Esophagus (tissue), 2 donors: ENCODE measurements at regions not wholly inside any gene's neighbourhood (a gene's known extent, or its start where the extent isn't known, plus 50 kb on each side); places are given as distances from the start of the nearest gene placed in this dataset.

Source experiments
- H3K27ac ChIP-seq, 2 donors: one replicate each; pipeline ENCODE4 v1.5.1; 2013; ENCODE audit warnings: low read depth in 2 of 2, mild to moderate bottlenecking in 2 of 2, inconsistent platforms in 1 of 2, low read length in 1 of 2, moderate library complexity in 1 of 2
- H3K27me3 ChIP-seq, 2 donors: one replicate each; pipeline ENCODE4 v1.6.1; 2013; ENCODE audit warnings: low read length in 2 of 2, control low read depth in 1 of 2, mild to moderate bottlenecking in 1 of 2; ENCODE audit not compliant: insufficient read depth in 2 of 2, control insufficient read depth in 1 of 2
- H3K36me3 ChIP-seq, 2 donors: one replicate each; pipeline ENCODE4 v1.6.1; 2013; ENCODE audit warnings: low read length in 1 of 2; ENCODE audit not compliant: control insufficient read depth in 2 of 2, insufficient read depth in 2 of 2
- H3K4me1 ChIP-seq, 2 donors: one replicate each; pipeline ENCODE4 v1.6.1; 2013; ENCODE audit warnings: low read length in 1 of 2; ENCODE audit not compliant: control insufficient read depth in 2 of 2, insufficient read depth in 2 of 2
- H3K4me3 ChIP-seq, 2 donors: one replicate each; pipeline ENCODE4 v1.5.1; 2013; ENCODE audit warnings: low read length in 2 of 2, mild to moderate bottlenecking in 2 of 2, low read depth in 1 of 2, moderate library complexity in 1 of 2
- H3K9me3 ChIP-seq, 2 donors: one replicate each; pipeline ENCODE4 v1.6.1; 2013; ENCODE audit warnings: mild to moderate bottlenecking in 2 of 2, low read depth in 1 of 2, low read length in 1 of 2, moderate library complexity in 1 of 2; ENCODE audit not compliant: control insufficient read depth in 2 of 2, insufficient read depth in 1 of 2
- WGBS, 2 donors: extraction: QIAGEN DNeasy Blood & Tissue Kit; methylation state at CpG; one replicate each; pipeline ENCODE4 v1.1.7; 2013; 5-methylcytosine and 5-hydroxymethylcytosine counted together
- donor health status: healthy with polysubstance abuse.
- donor health status: Bipolar disorder and iron deficiency.

GRCh38 chr7:12772768-12773167 lies 85.3 kb downstream of the ARL4A start:
- Histone ChIP-seq H3K4me3 (no peak overlapping the region), H3K9me3 (no peaks in the 10 kb centered on the region), H3K27ac (no peak overlapping the region), H3K36me3 (no peaks in the 10 kb centered on the region), H3K27me3 (no peaks in the 10 kb centered on the region), H3K4me1 (peaks cover 0 to 2% of the 10 kb centered on the region in 2 donors)
- WGBS, 2 donors = 95 to 99% methylated on average over 4 of the region's 4 CpGs

- Histone ChIP-seq H3K4me1 (no peaks in the 10 kb centered on the region), H3K9me3 (no peaks in the 10 kb centered on the region), H3K27ac (no peak overlapping the region), H3K27me3 (no peaks in the 10 kb centered on the region), H3K4me3 (no peak overlapping the region), H3K36me3 (no peaks in the 10 kb centered on the region)
- WGBS, 2 donors = 88 to 92% methylated on average over 2 of the region's 2 CpGs
Observed at GRCh38 chr7:12777257-12777656, 89.8 kb downstream of the ARL4A start.

DNA sequence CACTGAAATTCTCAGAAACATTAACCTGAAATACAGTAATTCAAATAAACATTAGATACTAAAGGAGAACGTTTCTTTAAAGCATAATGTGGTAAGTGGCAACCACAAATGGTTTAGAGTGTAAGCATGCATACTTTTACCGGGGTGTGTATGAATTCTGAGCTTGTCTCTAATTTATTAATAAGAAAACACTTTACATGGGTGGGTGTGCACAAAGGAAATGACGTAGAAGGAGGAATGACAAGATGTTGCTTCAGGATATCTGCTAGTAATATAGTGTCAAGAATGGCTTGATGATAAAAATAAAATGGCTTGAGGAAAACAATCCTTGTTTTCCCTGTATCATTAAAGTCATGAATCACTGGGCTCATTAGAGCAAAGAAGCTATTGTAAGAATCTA lies 92.5 kb downstream of the ARL4A start:
- WGBS, 2 donors = 69 to 74% methylated on average over 3 of the region's 3 CpGs
- no peaks in the 10 kb centered on the region for H3K9me3 ChIP-seq
- H3K4me3 ChIP-seq = no peak overlapping the region
- no peak overlapping the region for H3K27ac ChIP-seq
- H3K27me3 ChIP-seq = no peaks in the 10 kb centered on the region
- no peaks in the 10 kb centered on the region for H3K36me3 ChIP-seq
- H3K4me1 ChIP-seq = no peaks in the 10 kb centered on the region

DNA sequence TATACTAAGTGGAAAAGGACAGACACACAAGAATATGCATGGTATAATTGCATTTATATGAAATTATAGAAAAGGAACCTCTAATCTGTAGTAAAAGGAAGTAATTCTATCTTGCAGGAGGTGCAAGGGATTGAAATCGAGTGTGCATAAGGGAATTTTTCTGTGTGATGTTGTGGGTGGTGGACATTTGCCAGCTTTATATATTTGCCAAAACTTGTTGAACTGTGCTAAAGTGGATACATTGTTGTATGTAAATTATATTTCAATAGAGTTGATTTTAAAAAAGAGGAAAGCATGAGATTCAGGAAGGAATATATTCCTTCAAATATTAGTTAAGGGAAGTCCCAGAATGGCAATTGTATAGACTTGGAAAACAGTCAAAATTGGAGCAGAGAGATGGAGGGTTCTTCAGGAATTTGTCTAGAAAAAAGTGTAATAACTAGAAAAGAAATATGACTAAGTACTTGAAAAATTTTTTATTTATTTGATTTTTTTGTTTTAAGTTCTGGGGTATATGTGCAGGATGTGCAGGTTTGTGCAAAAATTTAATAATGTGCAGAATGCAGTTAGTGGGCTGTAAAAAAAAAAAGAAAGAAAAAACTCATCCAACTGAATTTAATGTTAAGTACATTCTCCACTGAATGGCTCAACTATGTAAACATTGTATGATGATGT lies 96.1 kb downstream of the ARL4A start:
- Histone ChIP-seq H3K27me3 (no peaks in the 10 kb centered on the region), H3K9me3 (no peaks in the 10 kb centered on the region), H3K4me1 (no peaks in the 10 kb centered on the region), H3K27ac (no peak overlapping the region), H3K4me3 (no peak overlapping the region), H3K36me3 (no peaks in the 10 kb centered on the region)
- WGBS, 2 donors = 26 to 35% methylated on average over 1 of the region's 1 CpG

DNA sequence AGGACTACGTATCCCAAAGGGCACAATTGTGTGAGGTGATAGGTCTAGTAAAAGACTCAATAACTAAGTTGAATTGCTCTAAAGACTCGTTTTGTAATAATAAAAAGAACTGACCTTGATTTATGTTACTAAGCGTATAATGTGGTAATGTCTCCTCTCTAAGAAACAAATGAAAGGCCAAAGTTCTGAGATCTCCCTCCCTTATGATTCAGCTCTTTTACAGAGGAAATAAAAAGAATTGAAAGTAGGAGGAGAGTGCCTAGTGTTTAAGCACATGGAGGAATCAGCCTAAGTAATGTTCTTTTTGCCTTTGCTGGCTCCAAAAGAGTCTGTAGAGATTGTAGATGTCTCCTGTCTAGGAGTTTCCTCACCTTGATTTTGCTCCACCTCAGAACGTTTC lies 98.0 kb downstream of the ARL4A start:
- Histone ChIP-seq H3K4me3 (no peak overlapping the region), H3K9me3 (no peaks in the 10 kb centered on the region), H3K27me3 (no peaks in the 10 kb centered on the region), H3K36me3 (no peaks in the 10 kb centered on the region), H3K27ac (no peak overlapping the region), H3K4me1 (no peaks in the 10 kb centered on the region)
- WGBS, 2 donors = 82 to 84% methylated on average over 4 of the region's 4 CpGs

GRCh38 chr7:12786494-12786893 lies 99.1 kb downstream of the ARL4A start:
- 78 to 80% methylated on average over 4 of the region's 4 CpGs for WGBS, 2 donors
- Histone ChIP-seq H3K27me3 (no peaks in the 10 kb centered on the region), H3K9me3 (no peaks in the 10 kb centered on the region), H3K36me3 (no peaks in the 10 kb centered on the region), H3K27ac (no peak overlapping the region), H3K4me1 (no peaks in the 10 kb centered on the region), H3K4me3 (no peak overlapping the region)

DNA sequence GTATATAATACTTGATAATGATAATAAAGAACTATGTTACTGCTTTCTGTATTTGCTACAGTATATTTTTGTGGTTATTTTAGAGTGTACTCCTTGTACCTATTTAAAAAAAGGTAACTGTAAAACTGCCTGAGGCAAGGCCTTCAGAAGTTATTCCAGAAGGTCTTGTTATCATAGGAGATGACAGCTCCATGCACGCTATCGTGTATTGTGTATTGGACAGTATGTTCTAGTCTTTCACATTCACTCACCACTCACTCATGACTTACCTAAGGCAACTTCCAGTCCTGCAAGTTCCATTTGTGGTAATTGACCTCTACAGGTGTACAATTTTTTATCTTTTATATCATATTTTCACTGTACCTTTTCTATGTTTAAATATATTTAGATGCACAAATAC lies 100.7 kb downstream of the ARL4A start:
- no peaks in the 10 kb centered on the region for H3K36me3 ChIP-seq
- no peaks in the 10 kb centered on the region for H3K9me3 ChIP-seq
- H3K27ac ChIP-seq = no peak overlapping the region
- no peak overlapping the region for H3K4me3 ChIP-seq
- 36 to 84% methylated on average over 2 of the region's 2 CpGs for WGBS, 2 donors
- H3K27me3 ChIP-seq = no peaks in the 10 kb centered on the region
- H3K4me1 ChIP-seq = no peaks in the 10 kb centered on the region

- no peak overlapping the region for H3K27ac ChIP-seq
- H3K4me1 ChIP-seq = no peaks in the 10 kb centered on the region
- H3K27me3 ChIP-seq = no peaks in the 10 kb centered on the region
- 63 to 65% methylated on average over 4 of the region's 4 CpGs for WGBS, 2 donors
- H3K36me3 ChIP-seq = no peaks in the 10 kb centered on the region
- H3K4me3 ChIP-seq = no peak overlapping the region
- H3K9me3 ChIP-seq = no peaks in the 10 kb centered on the region
Observed at GRCh38 chr7:12788591-12788990, 101.2 kb downstream of the ARL4A start.

GRCh38 chr7:12794722-12795302 lies 107.4 kb downstream of the ARL4A start:
- H3K27ac ChIP-seq = no peak overlapping the region
- H3K4me3 ChIP-seq = no peak overlapping the region
- H3K36me3 ChIP-seq = no peaks in the 10 kb centered on the region
- H3K9me3 ChIP-seq = no peaks in the 10 kb centered on the region
- 88 to 95% methylated on average over 3 of the region's 3 CpGs for WGBS, 2 donors
- peaks cover 0 to 2% of the 10 kb centered on the region in 2 donors for H3K4me1 ChIP-seq
- H3K27me3 ChIP-seq = no peaks in the 10 kb centered on the region
